ENCODE measurements at regions not wholly inside any gene's neighbourhood (a gene's known extent, or its start where the extent isn't known, plus 50 kb on each side); places are given as distances from the start of the nearest gene placed in this dataset.
"Not testable (repeated sequence)": the region's sequence is repeated elsewhere in the genome, so short reads cannot be mapped to it uniquely, and the experiment has no call there.

GRCh38 chr5:17852111-17852510 is 217.9 kb downstream of the TAF11L14 start:
- DNase-seq (ENCODE audit: extremely low spot score) = no peak
- CTCF ChIA-PET = no interaction called here
- TF ChIP-seq CTCF (IDR thresholded peaks at IDR 0.05; ENCODE audit: control extremely low read depth, extremely low read depth, low read depth, missing control alignments) = no peak
- POLR2A ChIA-PET = no interaction called here

- DNase-seq (ENCODE audit: extremely low spot score) = no peak
- POLR2A ChIA-PET = no interaction called here
- TF ChIP-seq CTCF (IDR thresholded peaks at IDR 0.05; ENCODE audit: control extremely low read depth, extremely low read depth, low read depth, missing control alignments) = no peak
- CTCF ChIA-PET = no interaction called here
Observed at GRCh38 chr5:17852740-17853139, 218.5 kb downstream of the TAF11L14 start.

- ChIA-PET POLR2A (no interaction called here), CTCF (interaction anchor here (1.3 kb wide), 1 partner anchor 24 kb away, joined by 4 read pairs; no protein-coding TSS in a partner anchor)
- DNase-seq (ENCODE audit: extremely low spot score) = no peak
- TF ChIP-seq CTCF (IDR thresholded peaks at IDR 0.05; ENCODE audit: control extremely low read depth, extremely low read depth, low read depth, missing control alignments) = no peak
Observed at GRCh38 chr5:17854901-17855300, 220.6 kb downstream of the TAF11L14 start.

GRCh38 chr5:17860660-17861315 is 226.5 kb downstream of the TAF11L14 start:
- CTCF ChIA-PET = no interaction called here
- POLR2A ChIA-PET = no interaction called here
- TF ChIP-seq CTCF (IDR thresholded peaks at IDR 0.05; ENCODE audit: control extremely low read depth, extremely low read depth, low read depth, missing control alignments) = no peak

GRCh38 chr5:17864903-17865302 is 230.6 kb downstream of the TAF11L14 start:
- DNase-seq (ENCODE audit: extremely low spot score); POLR2A ChIA-PET; CTCF ChIA-PET: not testable (repeated sequence)

More at GRCh38 chr5:17860660-17861315, 226.5 kb downstream of the TAF11L14 start:
- no peak for DNase-seq (ENCODE audit: extremely low spot score)

GRCh38 chr5:17865966-17866365 is 231.7 kb downstream of the TAF11L14 start:
- DNase-seq (ENCODE audit: extremely low spot score); POLR2A ChIA-PET; CTCF ChIA-PET: not testable (repeated sequence)

- no peak for TF ChIP-seq CTCF (IDR thresholded peaks at IDR 0.05; ENCODE audit: control extremely low read depth, extremely low read depth, low read depth, missing control alignments)
Observed at GRCh38 chr5:17872204-17872603, 237.9 kb downstream of the TAF11L14 start.

GRCh38 chr5:17878541-17878940 is 244.3 kb downstream of the TAF11L14 start:
- TF ChIP-seq CTCF (IDR thresholded peaks at IDR 0.05; ENCODE audit: control extremely low read depth, extremely low read depth, low read depth, missing control alignments) = no peak
- ChIA-PET POLR2A (no interaction called here), CTCF (interaction anchor here (1.2 to 1.4 kb wide), 3 partner anchors 9 to 24 kb away, joined by 3 to 4 read pairs (median 3); no protein-coding TSS in a partner anchor)
- DNase-seq (ENCODE audit: extremely low spot score) = no peak

More at GRCh38 chr5:17872204-17872603, 237.9 kb downstream of the TAF11L14 start:
- no peak for DNase-seq (ENCODE audit: extremely low spot score)
- CTCF ChIA-PET = no interaction called here
- POLR2A ChIA-PET = no interaction called here
